ENCODE measurements at regions not wholly inside any gene's neighbourhood (a gene's known extent, or its start where the extent isn't known, plus 50 kb on each side); places are given as distances from the start of the nearest gene placed in this dataset.

- TF ChIP-seq, protein P1, sequence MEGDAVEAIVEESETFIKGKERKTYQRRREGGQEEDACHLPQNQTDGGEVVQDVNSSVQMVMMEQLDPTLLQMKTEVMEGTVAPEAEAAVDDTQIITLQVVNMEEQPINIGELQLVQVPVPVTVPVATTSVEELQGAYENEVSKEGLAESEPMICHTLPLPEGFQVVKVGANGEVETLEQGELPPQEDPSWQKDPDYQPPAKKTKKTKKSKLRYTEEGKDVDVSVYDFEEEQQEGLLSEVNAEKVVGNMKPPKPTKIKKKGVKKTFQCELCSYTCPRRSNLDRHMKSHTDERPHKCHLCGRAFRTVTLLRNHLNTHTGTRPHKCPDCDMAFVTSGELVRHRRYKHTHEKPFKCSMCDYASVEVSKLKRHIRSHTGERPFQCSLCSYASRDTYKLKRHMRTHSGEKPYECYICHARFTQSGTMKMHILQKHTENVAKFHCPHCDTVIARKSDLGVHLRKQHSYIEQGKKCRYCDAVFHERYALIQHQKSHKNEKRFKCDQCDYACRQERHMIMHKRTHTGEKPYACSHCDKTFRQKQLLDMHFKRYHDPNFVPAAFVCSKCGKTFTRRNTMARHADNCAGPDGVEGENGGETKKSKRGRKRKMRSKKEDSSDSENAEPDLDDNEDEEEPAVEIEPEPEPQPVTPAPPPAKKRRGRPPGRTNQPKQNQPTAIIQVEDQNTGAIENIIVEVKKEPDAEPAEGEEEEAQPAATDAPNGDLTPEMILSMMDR (IDR thresholded peaks at IDR 0.05) = no peak
- TF ChIP-seq EZH2 (IDR thresholded peaks at IDR 0.05) = no peak
These were observed 283.9 kb upstream of the PRICKLE1 start for GRCh38 chr12:42873401-42873800.
